Activated naive CD8-positive, alpha-beta T cell (primary cell): ENCODE measurements at regions not wholly inside any gene's neighbourhood (a gene's known extent, or its start where the extent isn't known, plus 50 kb on each side); places are given as distances from the start of the nearest gene placed in this dataset.

ENCODE experiments used
- H3K27ac Mint-ChIP-seq: one replicate; pipeline ENCODE4 v1.8.0; 2021; ENCODE audit warnings: mixed read lengths
- H3K27me3 Mint-ChIP-seq: one replicate; pipeline ENCODE4 v1.8.0; 2021; ENCODE audit warnings: mixed read lengths
- H3K36me3 Mint-ChIP-seq: one replicate; pipeline ENCODE4 v1.8.0; 2021; ENCODE audit warnings: mixed read lengths
- H3K4me1 Mint-ChIP-seq: one replicate; pipeline ENCODE4 v1.8.0; 2021; ENCODE audit warnings: low read depth, mixed read lengths
- H3K4me3 Mint-ChIP-seq: one replicate; pipeline ENCODE4 v1.8.0; 2021; ENCODE audit warnings: mild to moderate bottlenecking, mixed read lengths
- H3K9me3 Mint-ChIP-seq: one replicate; pipeline ENCODE4 v1.8.0; 2021; ENCODE audit warnings: low read depth, mixed read lengths

DNA sequence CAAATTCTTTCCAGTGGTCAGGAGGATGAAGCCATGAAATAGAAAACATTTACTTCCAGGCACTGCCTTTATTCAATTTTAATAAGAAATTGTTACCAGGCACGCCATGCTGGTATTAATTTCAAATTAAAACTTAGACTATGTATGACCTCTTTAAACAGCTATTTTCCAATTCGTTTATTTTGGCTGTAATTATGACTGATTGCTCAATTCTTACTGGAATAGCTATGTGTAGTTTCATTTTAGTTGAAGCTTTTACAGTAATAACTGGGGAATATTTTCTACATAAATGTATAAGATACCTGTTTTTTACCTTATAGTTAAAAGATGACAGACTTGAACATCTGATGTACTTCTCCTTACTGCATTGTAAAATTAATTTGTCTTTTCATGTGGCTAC is 480.0 kb upstream of the GOLIM4 start:
- Mint-ChIP-seq H3K9me3 (no peaks in the 10 kb centered on the region), H3K36me3 (no peaks in the 10 kb centered on the region), H3K27me3 (no peaks in the 10 kb centered on the region), H3K4me1 (no peaks in the 10 kb centered on the region), H3K4me3 (no peak overlapping the region), H3K27ac (no peak overlapping the region)

DNA sequence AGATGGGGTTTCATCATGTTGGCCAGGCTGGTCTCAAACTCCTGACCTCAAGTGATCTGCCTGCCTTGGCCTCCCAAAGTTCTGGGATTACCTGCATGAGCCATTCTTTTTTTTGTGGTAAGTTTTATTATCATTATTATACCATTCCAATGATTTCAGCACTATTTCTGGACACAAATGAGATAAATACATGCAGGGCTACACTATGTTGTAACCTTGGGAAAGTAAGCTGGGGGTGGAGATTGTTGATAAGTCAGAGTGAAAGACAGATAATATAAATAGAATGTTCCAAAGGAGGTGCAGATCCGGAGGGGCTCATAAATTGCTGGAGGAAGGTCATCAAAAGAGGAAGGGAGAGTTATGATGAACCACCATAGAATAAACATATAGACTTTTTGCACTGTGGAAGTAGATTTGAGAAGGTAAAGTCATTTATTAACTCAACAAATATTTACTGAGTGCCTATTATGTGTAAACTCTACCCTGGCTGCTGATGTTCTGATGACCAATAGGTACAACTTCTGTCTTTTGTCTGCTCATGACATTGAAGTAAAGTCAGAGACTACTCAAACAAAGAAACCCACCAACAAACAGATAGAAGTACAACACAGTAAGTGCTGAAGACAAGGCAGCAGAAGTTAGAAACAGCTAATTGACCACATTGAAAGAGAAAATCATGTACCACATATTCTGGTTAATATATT is 478.9 kb upstream of the GOLIM4 start:
- H3K27me3 Mint-ChIP-seq, result no peaks in the 10 kb centered on the region
- no peaks in the 10 kb centered on the region for H3K4me1 Mint-ChIP-seq
- no peaks in the 10 kb centered on the region for H3K9me3 Mint-ChIP-seq

DNA sequence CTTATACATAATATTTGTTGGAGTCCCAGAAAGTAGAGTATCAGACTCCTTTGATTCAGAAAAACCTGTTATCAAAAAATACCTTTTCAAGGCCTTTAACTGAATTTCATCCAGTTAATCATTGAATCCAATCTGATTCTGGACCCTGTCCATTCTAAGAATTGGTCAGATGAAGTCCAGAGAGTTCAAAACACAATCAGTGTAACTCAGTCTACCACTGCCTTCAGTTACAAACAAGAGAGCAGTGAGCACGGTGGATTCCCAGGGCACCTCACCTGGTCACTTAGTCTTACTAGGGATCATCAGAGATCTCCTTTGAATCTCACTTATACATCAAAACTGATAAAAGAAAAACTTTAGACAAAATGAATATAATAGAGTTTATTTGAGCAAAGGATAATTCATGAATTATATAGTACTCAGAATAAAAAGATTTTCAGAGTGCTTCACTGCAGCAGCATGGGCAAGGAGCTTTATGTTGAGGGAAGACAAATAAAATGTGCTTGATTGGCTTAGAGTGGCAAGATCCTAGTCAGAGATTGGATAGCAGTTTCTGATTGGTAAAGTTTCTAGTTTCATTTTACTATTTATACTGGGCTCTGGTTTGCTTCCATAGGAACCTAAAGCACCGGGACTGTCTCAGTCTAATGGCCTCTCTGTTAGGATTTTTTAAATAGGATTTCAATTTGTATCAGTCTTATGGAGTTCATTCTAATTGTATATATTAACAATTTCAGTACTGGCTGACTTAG is 474.9 kb upstream of the GOLIM4 start:
- no peaks in the 10 kb centered on the region for H3K36me3 Mint-ChIP-seq
- H3K4me3 Mint-ChIP-seq, result no peak overlapping the region
- H3K4me1 Mint-ChIP-seq, result no peaks in the 10 kb centered on the region
- peaks cover 5% of the 10 kb centered on the region for H3K9me3 Mint-ChIP-seq
- no peak overlapping the region for H3K27ac Mint-ChIP-seq
- H3K27me3 Mint-ChIP-seq, result no peaks in the 10 kb centered on the region

More for the DNA sequence above, 478.9 kb upstream of the GOLIM4 start:
- Mint-ChIP-seq H3K36me3 (no peaks in the 10 kb centered on the region), H3K27ac (no peak overlapping the region), H3K4me3 (no peak overlapping the region)

DNA sequence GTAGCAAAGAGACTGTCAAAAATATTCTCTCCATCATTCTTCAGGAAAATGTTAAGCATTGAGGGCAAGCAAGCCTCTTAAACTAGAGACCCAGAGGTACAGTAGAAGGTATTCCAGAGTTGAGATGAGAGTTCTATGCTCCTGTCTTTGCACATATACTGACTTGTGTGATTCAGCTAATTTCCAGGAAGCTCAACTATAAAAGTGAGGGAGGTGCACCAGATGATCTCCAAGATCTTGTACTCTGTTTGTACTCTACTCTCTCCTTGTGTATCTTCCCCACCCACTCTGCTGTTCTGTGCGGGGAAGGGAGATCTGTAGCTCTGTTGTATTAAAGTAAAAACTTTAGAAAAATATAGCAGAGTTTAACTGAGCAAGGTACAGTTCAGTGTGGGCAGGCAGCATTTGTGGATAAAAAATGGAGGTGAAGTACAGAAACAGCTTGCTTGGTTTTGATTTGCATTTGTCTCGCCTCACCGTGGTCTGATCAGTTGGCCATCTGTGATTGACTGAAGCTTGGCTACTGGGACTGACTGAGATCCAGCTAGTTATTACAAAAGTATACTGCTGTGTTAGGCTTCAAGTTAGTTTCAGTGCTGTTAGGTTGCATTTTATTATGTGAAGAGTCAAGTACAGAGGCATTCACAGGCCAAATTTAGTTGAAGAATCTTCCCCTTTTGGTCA is 463.1 kb upstream of the GOLIM4 start:
- Mint-ChIP-seq H3K4me3 (no peak overlapping the region), H3K27me3 (no peaks in the 10 kb centered on the region), H3K4me1 (no peaks in the 10 kb centered on the region), H3K9me3 (peaks cover 3% of the 10 kb centered on the region), H3K36me3 (no peaks in the 10 kb centered on the region), H3K27ac (no peak overlapping the region)

- H3K27ac Mint-ChIP-seq, result no peak overlapping the region
- peaks cover 5% of the 10 kb centered on the region for H3K9me3 Mint-ChIP-seq
- H3K27me3 Mint-ChIP-seq, result no peaks in the 10 kb centered on the region
- no peaks in the 10 kb centered on the region for H3K4me1 Mint-ChIP-seq
- H3K36me3 Mint-ChIP-seq, result no peaks in the 10 kb centered on the region
- no peak overlapping the region for H3K4me3 Mint-ChIP-seq
Measured at GRCh38 chr3:168552251-168552650, 456.5 kb upstream of the GOLIM4 start.

DNA sequence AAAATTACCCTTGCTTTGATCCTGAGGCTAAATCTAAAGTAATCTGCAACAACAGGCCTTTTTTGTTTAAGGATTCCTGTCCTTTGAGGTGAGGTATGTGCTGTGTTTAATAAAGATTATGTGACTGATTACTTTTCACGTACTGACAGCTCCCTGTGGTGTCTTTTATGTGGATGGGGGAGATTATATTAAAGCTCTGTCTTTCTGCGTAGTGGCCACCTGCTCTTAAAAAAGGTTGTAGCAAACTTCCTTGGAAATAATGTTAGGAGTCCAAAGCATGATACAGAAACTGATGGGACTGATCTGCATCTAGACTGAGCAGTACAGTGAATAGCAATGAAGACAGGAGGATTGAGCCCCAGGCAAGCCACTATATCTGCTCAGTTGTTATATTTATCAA is 453.0 kb upstream of the GOLIM4 start:
- H3K27ac Mint-ChIP-seq, result no peak overlapping the region
- H3K4me3 Mint-ChIP-seq, result no peak overlapping the region
- H3K36me3 Mint-ChIP-seq, result no peaks in the 10 kb centered on the region
- no peaks in the 10 kb centered on the region for H3K27me3 Mint-ChIP-seq
- peaks cover 5% of the 10 kb centered on the region for H3K9me3 Mint-ChIP-seq
- no peaks in the 10 kb centered on the region for H3K4me1 Mint-ChIP-seq

DNA sequence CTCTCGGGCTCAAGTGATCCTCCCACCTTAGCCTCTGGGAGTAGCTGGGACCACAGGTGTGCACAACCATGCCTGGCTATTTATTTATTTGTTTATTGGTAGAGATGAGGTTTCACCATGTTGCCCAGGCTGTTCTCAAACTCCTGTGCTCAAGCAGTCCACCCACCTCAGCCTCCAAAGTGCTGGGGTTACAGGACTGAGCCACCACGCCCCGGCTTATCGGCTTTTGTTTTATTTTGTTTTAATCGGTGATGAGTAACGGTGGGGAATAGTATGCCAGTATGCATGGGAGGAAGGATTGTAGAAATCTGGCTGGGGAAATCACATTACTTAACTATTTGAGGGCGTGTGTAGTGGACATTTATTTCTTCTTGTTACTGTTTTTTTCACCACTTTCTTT is 451.0 kb upstream of the GOLIM4 start:
- no peaks in the 10 kb centered on the region for H3K27me3 Mint-ChIP-seq
- H3K27ac Mint-ChIP-seq, result no peak overlapping the region
- no peak overlapping the region for H3K4me3 Mint-ChIP-seq
- no peaks in the 10 kb centered on the region for H3K36me3 Mint-ChIP-seq
- no peaks in the 10 kb centered on the region for H3K4me1 Mint-ChIP-seq
- peaks cover 5% of the 10 kb centered on the region for H3K9me3 Mint-ChIP-seq

- Mint-ChIP-seq H3K4me3 (no peak overlapping the region), H3K9me3 (peaks cover 5% of the 10 kb centered on the region), H3K36me3 (no peaks in the 10 kb centered on the region), H3K27ac (no peak overlapping the region), H3K27me3 (no peaks in the 10 kb centered on the region), H3K4me1 (no peaks in the 10 kb centered on the region)
Measured at GRCh38 chr3:168545591-168545990, 449.9 kb upstream of the GOLIM4 start.

- Mint-ChIP-seq H3K27me3 (no peaks in the 10 kb centered on the region), H3K4me1 (no peaks in the 10 kb centered on the region), H3K36me3 (no peaks in the 10 kb centered on the region), H3K9me3 (no peaks in the 10 kb centered on the region), H3K4me3 (no peak overlapping the region), H3K27ac (no peak overlapping the region)
Measured at GRCh38 chr3:168544097-168544957, 448.6 kb upstream of the GOLIM4 start.

DNA sequence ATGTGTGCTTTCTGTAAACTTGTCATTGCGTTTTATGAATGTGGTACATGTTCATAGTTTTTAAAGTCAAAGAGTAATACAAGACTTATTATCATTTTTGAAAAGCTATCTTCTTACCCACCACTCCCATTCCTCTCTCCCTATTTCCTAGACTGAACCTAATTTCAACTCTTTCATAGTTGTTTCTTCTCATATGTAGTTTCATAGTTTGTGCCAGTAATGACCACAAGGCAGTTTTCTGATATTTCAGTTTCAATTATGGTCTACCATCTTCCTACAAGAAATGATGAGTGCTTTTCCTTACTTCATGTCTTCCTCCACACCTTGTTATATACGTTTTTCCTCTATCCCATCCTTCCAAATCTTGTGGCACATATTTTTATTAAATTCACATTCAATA is 445.0 kb upstream of the GOLIM4 start:
- no peaks in the 10 kb centered on the region for H3K4me1 Mint-ChIP-seq
- H3K36me3 Mint-ChIP-seq, result no peaks in the 10 kb centered on the region
- H3K4me3 Mint-ChIP-seq, result no peak overlapping the region
- H3K9me3 Mint-ChIP-seq, result no peaks in the 10 kb centered on the region
- no peak overlapping the region for H3K27ac Mint-ChIP-seq
- H3K27me3 Mint-ChIP-seq, result no peaks in the 10 kb centered on the region

GRCh38 chr3:168539909-168540308 is 444.2 kb upstream of the GOLIM4 start:
- no peak overlapping the region for H3K4me3 Mint-ChIP-seq
- H3K27me3 Mint-ChIP-seq, result no peaks in the 10 kb centered on the region
- no peak overlapping the region for H3K27ac Mint-ChIP-seq
- no peaks in the 10 kb centered on the region for H3K36me3 Mint-ChIP-seq
- H3K4me1 Mint-ChIP-seq, result no peaks in the 10 kb centered on the region
- no peaks in the 10 kb centered on the region for H3K9me3 Mint-ChIP-seq

- H3K27ac Mint-ChIP-seq, result no peak overlapping the region
- H3K36me3 Mint-ChIP-seq, result no peaks in the 10 kb centered on the region
- H3K27me3 Mint-ChIP-seq, result no peaks in the 10 kb centered on the region
- H3K9me3 Mint-ChIP-seq, result peaks cover 8% of the 10 kb centered on the region
- no peak overlapping the region for H3K4me3 Mint-ChIP-seq
- no peaks in the 10 kb centered on the region for H3K4me1 Mint-ChIP-seq
Measured at GRCh38 chr3:168534761-168535160, 439.0 kb upstream of the GOLIM4 start.

DNA sequence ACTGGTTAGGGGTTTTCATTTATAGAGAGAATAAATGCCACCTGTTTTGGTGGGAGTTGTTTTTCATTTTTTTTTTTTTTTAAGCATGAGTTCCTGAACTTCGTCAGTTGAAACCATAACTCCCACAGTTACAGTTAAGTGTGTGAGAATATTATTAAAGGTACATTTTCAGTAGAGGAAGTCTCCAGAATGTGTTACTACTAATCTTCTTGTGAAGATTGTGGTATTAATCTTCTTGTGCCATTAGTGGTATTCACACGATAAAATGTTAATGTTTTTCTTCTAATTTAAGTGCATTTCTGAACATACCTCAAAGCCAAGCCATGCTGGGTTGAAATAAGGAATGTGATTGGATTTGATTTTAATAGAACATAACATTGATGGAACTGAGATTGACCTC is 437.9 kb upstream of the GOLIM4 start:
- Mint-ChIP-seq H3K4me3 (no peak overlapping the region), H3K27ac (no peak overlapping the region), H3K27me3 (no peaks in the 10 kb centered on the region), H3K36me3 (no peaks in the 10 kb centered on the region), H3K4me1 (no peaks in the 10 kb centered on the region), H3K9me3 (peaks cover 8% of the 10 kb centered on the region)

DNA sequence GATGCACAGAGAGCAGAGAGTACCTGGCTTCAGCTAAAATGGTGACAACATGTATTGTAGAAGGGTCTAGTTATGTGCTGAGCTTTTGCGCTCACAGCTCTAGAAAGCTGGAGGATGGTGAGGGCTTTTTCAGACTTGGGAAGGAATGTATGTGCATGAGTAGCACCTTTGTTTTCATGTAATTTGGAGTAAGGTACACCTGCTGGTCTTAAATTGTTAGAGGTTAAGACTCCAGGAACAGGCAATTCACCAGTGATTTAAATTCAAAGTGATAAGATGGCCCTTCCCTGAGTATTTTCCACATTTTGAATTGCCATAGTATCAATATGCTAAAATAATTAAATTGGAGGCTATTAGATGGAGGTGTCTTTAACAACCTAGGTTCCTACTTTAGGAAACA is 436.4 kb upstream of the GOLIM4 start:
- Mint-ChIP-seq H3K4me3 (no peak overlapping the region), H3K27ac (no peak overlapping the region), H3K9me3 (peaks cover 8% of the 10 kb centered on the region), H3K4me1 (no peaks in the 10 kb centered on the region), H3K36me3 (no peaks in the 10 kb centered on the region), H3K27me3 (no peaks in the 10 kb centered on the region)

DNA sequence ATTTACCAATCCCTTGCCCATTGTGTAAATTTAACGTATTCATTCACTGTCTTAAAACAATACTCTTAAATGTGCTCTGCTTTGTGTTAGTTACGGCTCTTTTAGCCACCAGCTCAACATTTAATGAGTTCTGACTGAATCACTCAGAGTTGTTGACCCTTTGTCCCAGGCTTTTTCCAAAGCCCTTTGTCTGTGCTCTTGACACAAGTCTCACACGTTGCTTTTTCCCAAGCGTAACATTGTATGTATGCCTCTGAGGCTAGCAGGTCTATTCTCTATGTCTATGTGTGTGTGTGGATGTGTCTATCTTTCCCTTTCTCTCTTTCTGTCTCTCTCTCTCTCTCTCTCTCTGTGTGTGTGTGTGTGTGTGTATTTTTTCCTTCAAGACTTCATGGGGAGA is 435.4 kb upstream of the GOLIM4 start:
- H3K9me3 Mint-ChIP-seq, result peaks cover 8% of the 10 kb centered on the region
- no peaks in the 10 kb centered on the region for H3K4me1 Mint-ChIP-seq
- H3K4me3 Mint-ChIP-seq, result no peak overlapping the region
- no peaks in the 10 kb centered on the region for H3K27me3 Mint-ChIP-seq
- no peaks in the 10 kb centered on the region for H3K36me3 Mint-ChIP-seq
- no peak overlapping the region for H3K27ac Mint-ChIP-seq
